Neuronal stem cell (in vitro differentiated cells): ENCODE measurements at regions not wholly inside any gene's neighbourhood (a gene's known extent, or its start where the extent isn't known, plus 50 kb on each side); places are given as distances from the start of the nearest gene placed in this dataset.

Experiments
- DNase-seq: peaks from one replicate; pipeline ENCODE4 v3.0.0-alpha.2; 2013; ENCODE audit warnings: low spot score
- H2AFZ ChIP-seq: one replicate; pipeline ENCODE4 v1.6.1; 2013; ENCODE audit warnings: mild to moderate bottlenecking, low read length, inconsistent platforms
- H2AK5ac ChIP-seq: 2 replicates; pipeline ENCODE4 v1.6.1; 2013; ENCODE audit warnings: low read depth, mild to moderate bottlenecking, inconsistent platforms, low read length, moderate library complexity, mixed read lengths
- H2BK120ac ChIP-seq: 2 replicates; pipeline ENCODE4 v1.6.1; 2013; ENCODE audit warnings: low read depth, mild to moderate bottlenecking, inconsistent platforms, low read length, moderate library complexity, mixed read lengths
- H2BK12ac ChIP-seq: one replicate; pipeline ENCODE4 v1.6.1; 2013; ENCODE audit warnings: low read length, inconsistent platforms
- H2BK15ac ChIP-seq: 2 replicates; pipeline ENCODE4 v1.6.1; 2013; ENCODE audit warnings: mild to moderate bottlenecking, low read length, inconsistent platforms, mixed read lengths
- H2BK5ac ChIP-seq: one replicate; pipeline ENCODE4 v1.6.1; 2013; ENCODE audit warnings: inconsistent platforms, mild to moderate bottlenecking, low read length, moderate library complexity
- H3K14ac ChIP-seq: one replicate; pipeline ENCODE4 v1.6.1; 2013; ENCODE audit warnings: low read length, inconsistent platforms
- H3K18ac ChIP-seq: 2 replicates; pipeline ENCODE4 v1.6.1; 2013; ENCODE audit warnings: low read length, inconsistent platforms
- H3K23ac ChIP-seq: 2 replicates; pipeline ENCODE4 v1.6.1; 2013; ENCODE audit warnings: low read depth, mild to moderate bottlenecking, mixed read lengths, low read length, inconsistent platforms; ENCODE audit not compliant: poor library complexity
- H3K27ac ChIP-seq: replicated peaks from 3 replicates; pipeline ENCODE4 v1.5.1; 2013; ENCODE audit warnings: low read length, inconsistent platforms
- H3K27me3 ChIP-seq, 3 experiments: 2 replicates each; pipeline ENCODE4 v1.6.1; 2013; ENCODE audit warnings: low read length in 3 of 3, mild to moderate bottlenecking in 2 of 3, inconsistent platforms in 1 of 3, low read depth in 1 of 3, mixed read lengths in 1 of 3, moderate library complexity in 1 of 3; ENCODE audit not compliant: control insufficient read depth in 3 of 3, insufficient read depth in 3 of 3
- H3K36me3 ChIP-seq, 2 donors: replicated peaks in 1 of 2; 2 replicates each; pipeline ENCODE4 v1.6.1; 2013; ENCODE audit warnings: low read length in 2 of 2; ENCODE audit not compliant: control insufficient read depth in 2 of 2, insufficient read depth in 2 of 2
- H3K4ac ChIP-seq: 2 replicates; pipeline ENCODE4 v1.6.1; 2013; ENCODE audit warnings: inconsistent platforms, mild to moderate bottlenecking, low read length, moderate library complexity
- H3K4me1 ChIP-seq, 2 donors: 1 replicate in 1 of 2; 2 replicates in 1 of 2; pipeline ENCODE4 v1.6.1; 2013; ENCODE audit warnings: low read length in 2 of 2, low read depth in 1 of 2; ENCODE audit not compliant: control insufficient read depth in 2 of 2, insufficient read depth in 1 of 2
- H3K4me2 ChIP-seq: one replicate; pipeline ENCODE4 v1.6.1; 2013; ENCODE audit warnings: mild to moderate bottlenecking, low read length, inconsistent platforms; ENCODE audit not compliant: insufficient read depth, poor library complexity, severe bottlenecking
- H3K4me3 ChIP-seq, 2 donors: 2 replicates each; pipeline ENCODE4 v1.5.1; 2013; ENCODE audit warnings: low read length in 2 of 2, mild to moderate bottlenecking in 2 of 2, inconsistent platforms in 1 of 2, moderate library complexity in 1 of 2
- H3K79me1 ChIP-seq: one replicate; pipeline ENCODE4 v1.6.1; 2013; ENCODE audit warnings: low read depth, mild to moderate bottlenecking, inconsistent platforms, low read length, moderate library complexity
- H3K9ac ChIP-seq: one replicate; pipeline ENCODE4 v1.6.1; 2013; ENCODE audit warnings: mild to moderate bottlenecking, low read depth, low read length, inconsistent platforms; ENCODE audit not compliant: poor library complexity
- H3K9me3 ChIP-seq, 2 donors: replicated peaks in 1 of 2; 2 replicates each; pipeline versions ENCODE3 to v1.6.1; 2013; ENCODE audit warnings: low read length in 2 of 2, mild to moderate bottlenecking in 2 of 2, inconsistent platforms in 1 of 2, low read depth in 1 of 2, mixed read lengths in 1 of 2, moderate library complexity in 1 of 2; ENCODE audit not compliant: control insufficient read depth in 2 of 2, insufficient read depth in 1 of 2
- H4K8ac ChIP-seq: one replicate; pipeline ENCODE4 v1.6.1; 2013; ENCODE audit warnings: low read depth, mild to moderate bottlenecking, inconsistent platforms, low read length, moderate library complexity
- H4K91ac ChIP-seq: one replicate; pipeline ENCODE4 v1.6.1; 2013; ENCODE audit warnings: low read length, low read depth, mild to moderate bottlenecking, inconsistent platforms; ENCODE audit not compliant: poor library complexity
- WGBS, 2 donors: extraction: QIAGEN DNeasy Blood & Tissue Kit; methylation state at CpG; one replicate each; pipeline ENCODE4 v1.1.7; 2013; ENCODE audit warnings: missing lambda C conversion rate in 2 of 2, mixed read lengths in 1 of 2; ENCODE audit not compliant: insufficient read length in 2 of 2, insufficient replicate concordance in 1 of 2; ENCODE audit errors: extremely low coverage in 2 of 2; 5-methylcytosine and 5-hydroxymethylcytosine counted together

GRCh38 chr4:114236171-114236769, 256.8 kb upstream of the ARSJ start:
- no peak overlapping the region for H3K4me2 ChIP-seq
- H3K9me3 ChIP-seq = no peaks in the 10 kb centered on the region
- H2BK120ac ChIP-seq = no peak overlapping the region
- no peak overlapping the region for H2BK5ac ChIP-seq
- no peak overlapping the region for H2BK12ac ChIP-seq
- WGBS, 2 donors = no CpG with 5 or more reads among the region's 2 CpGs
- H3K79me1 ChIP-seq = peaks cover 1% of the 10 kb centered on the region
- no peaks in the 10 kb centered on the region for H3K36me3 ChIP-seq
- no peak overlapping the region for H3K18ac ChIP-seq
- H3K4me3 ChIP-seq = no peak overlapping the region
- H3K27ac ChIP-seq = no peak overlapping the region
- H3K4me1 ChIP-seq = no peaks in the 10 kb centered on the region
- H3K23ac ChIP-seq = no peak overlapping the region
- H3K4ac ChIP-seq = no peak overlapping the region
- H2AFZ ChIP-seq = no peak overlapping the region
- H4K8ac ChIP-seq = no peak overlapping the region
- H3K27me3 ChIP-seq = no peaks in the 10 kb centered on the region
- H3K9ac ChIP-seq = no peak overlapping the region
- no peak overlapping the region for H4K91ac ChIP-seq
- no peak overlapping the region for H2BK15ac ChIP-seq
- no peak for DNase-seq
- H2AK5ac ChIP-seq = no peak overlapping the region
- H3K14ac ChIP-seq = no peak overlapping the region

GRCh38 chr4:114237997-114238396, 258.6 kb upstream of the ARSJ start:
- no peak overlapping the region for H3K27ac ChIP-seq
- H3K79me1 ChIP-seq = no peaks in the 10 kb centered on the region
- H4K8ac ChIP-seq = no peak overlapping the region

GRCh38 chr4:114249561-114249960, 270.1 kb upstream of the ARSJ start:
- H3K4me3 ChIP-seq = no peak overlapping the region
- H2BK5ac ChIP-seq = no peak overlapping the region
- no peaks in the 10 kb centered on the region for H3K79me1 ChIP-seq
- no peak overlapping the region for H4K91ac ChIP-seq
- no CpG with 5 or more reads among the region's 1 CpG for WGBS, 2 donors
- no peaks in the 10 kb centered on the region for H3K36me3 ChIP-seq
- no peak overlapping the region for H2BK12ac ChIP-seq
- H3K23ac ChIP-seq = no peak overlapping the region
- H3K14ac ChIP-seq = no peak overlapping the region
- H3K27me3 ChIP-seq = no peaks in the 10 kb centered on the region
- H4K8ac ChIP-seq = no peak overlapping the region
- no peak overlapping the region for H2AK5ac ChIP-seq
- no peak overlapping the region for H3K9ac ChIP-seq
- H3K4ac ChIP-seq = no peak overlapping the region
- H3K27ac ChIP-seq = no peak overlapping the region
- H3K4me2 ChIP-seq = no peak overlapping the region
- no peak overlapping the region for H2BK15ac ChIP-seq
- H3K18ac ChIP-seq = no peak overlapping the region
- no peaks in the 10 kb centered on the region for H3K4me1 ChIP-seq
- no peaks in the 10 kb centered on the region for H3K9me3 ChIP-seq
- H2BK120ac ChIP-seq = no peak overlapping the region
- no peak overlapping the region for H2AFZ ChIP-seq
- no peak for DNase-seq

More at GRCh38 chr4:114237997-114238396, 258.6 kb upstream of the ARSJ start:
- Histone ChIP-seq H3K4me1 (no peaks in the 10 kb centered on the region), H3K36me3 (no peaks in the 10 kb centered on the region), H3K18ac (no peak overlapping the region), H3K4ac (no peak overlapping the region), H3K27me3 (no peaks in the 10 kb centered on the region), H2BK120ac (no peak overlapping the region), H2BK12ac (no peak overlapping the region), H3K23ac (no peak overlapping the region), H2AFZ (no peak overlapping the region), H3K4me2 (no peak overlapping the region), H2BK5ac (no peak overlapping the region), H3K9me3 (no peaks in the 10 kb centered on the region), H2AK5ac (no peak overlapping the region), H4K91ac (no peak overlapping the region), H3K14ac (no peak overlapping the region), H3K4me3 (no peak overlapping the region), H2BK15ac (no peak overlapping the region), H3K9ac (no peak overlapping the region)
- DNase-seq = no peak

- Histone ChIP-seq H2BK5ac (no peak overlapping the region), H3K27me3 (no peaks in the 10 kb centered on the region), H3K36me3 (no peaks in the 10 kb centered on the region), H4K8ac (no peak overlapping the region), H3K4me3 (no peak overlapping the region), H3K23ac (no peak overlapping the region), H3K4me2 (no peak overlapping the region), H3K9me3 (no peaks in the 10 kb centered on the region), H3K4ac (no peak overlapping the region), H3K9ac (no peak overlapping the region), H2AFZ (no peak overlapping the region), H3K79me1 (no peaks in the 10 kb centered on the region), H2BK15ac (no peak overlapping the region), H3K4me1 (no peaks in the 10 kb centered on the region), H2BK120ac (no peak overlapping the region), H3K27ac (no peak overlapping the region), H3K18ac (no peak overlapping the region), H2AK5ac (no peak overlapping the region), H4K91ac (no peak overlapping the region), H3K14ac (no peak overlapping the region), H2BK12ac (no peak overlapping the region)
- DNase-seq = no peak
Observed at GRCh38 chr4:114249976-114250375, 270.5 kb upstream of the ARSJ start.
